Breast epithelium (tissue), 4 donors: ENCODE measurements at regions not wholly inside any gene's neighbourhood (a gene's known extent, or its start where the extent isn't known, plus 50 kb on each side); places are given as distances from the start of the nearest gene placed in this dataset.

Experiments
- DNase-seq, 2 donors: peaks; one replicate each; pipeline ENCODE4 v3.0.0-alpha.2; 2019; ENCODE audit warnings: low spot score in 2 of 2
- H3K27ac ChIP-seq, 2 donors: fragments of 200-600 bp; sonication (generic) in 1 of 2; one replicate each; pipeline ENCODE4 v1.5.1; 2016 to 2019; ENCODE audit warnings: mild to moderate bottlenecking in 1 of 2
- H3K27me3 ChIP-seq, 2 donors: fragments of 200-600 bp; sonication (generic) in 1 of 2; one replicate each; pipeline versions ENCODE4 v1.5.1 to v1.6.0; 2017 to 2019; ENCODE audit warnings: control low read depth in 1 of 2, mild to moderate bottlenecking in 1 of 2
- H3K36me3 ChIP-seq: fragments of 200-600 bp; one replicate; pipeline ENCODE4 v1.5.1; 2019
- H3K4me1 ChIP-seq, 2 donors: fragments of 200-600 bp; sonication (generic); one replicate each; pipeline ENCODE4 v1.5.1; 2016 to 2019; ENCODE audit warnings: control low read depth in 1 of 2
- H3K4me3 ChIP-seq, 3 donors: fragments of 200-600 bp; sonication (generic); 1 replicate in 2 of 3; 2 replicates in 1 of 3; pipeline ENCODE4 v1.5.1; 2016 to 2019; ENCODE audit warnings: mild to moderate bottlenecking in 3 of 3, moderate library complexity in 2 of 3
- H3K9me3 ChIP-seq, 2 donors: fragments of 200-600 bp; sonication (generic) in 1 of 2; one replicate each; pipeline ENCODE4 v1.5.1; 2016 to 2019; ENCODE audit warnings: control low read depth in 1 of 2
- CTCF ChIP-seq, 3 donors: fragments of 450-650 bp; IDR thresholded peaks; one replicate each; pipeline ENCODE4 v1.5.1; 2016 to 2017; ENCODE audit warnings: antibody characterized with exemption in 3 of 3, mild to moderate bottlenecking in 3 of 3, moderate library complexity in 3 of 3
- POLR2A ChIP-seq: fragments of 450-650 bp; IDR thresholded peaks from one replicate; pipeline ENCODE4 v1.6.1; 2016; ENCODE audit warnings: antibody characterized with exemption, mild to moderate bottlenecking, moderate library complexity
- POLR2AphosphoS5 ChIP-seq, 3 donors: sonication (generic); formaldehyde crosslinking; IDR thresholded peaks; one replicate each; pipeline ENCODE4 v1.6.1; 2017; ENCODE audit warnings: antibody characterized with exemption in 3 of 3
- intact Hi-C: fragments of 100-400 bp; cut with DNase I; formaldehyde crosslinking; loops from one replicate; pipeline ENCODE4 v1.15.1; 2023; ENCODE audit warnings: low total_unique reads

DNA sequence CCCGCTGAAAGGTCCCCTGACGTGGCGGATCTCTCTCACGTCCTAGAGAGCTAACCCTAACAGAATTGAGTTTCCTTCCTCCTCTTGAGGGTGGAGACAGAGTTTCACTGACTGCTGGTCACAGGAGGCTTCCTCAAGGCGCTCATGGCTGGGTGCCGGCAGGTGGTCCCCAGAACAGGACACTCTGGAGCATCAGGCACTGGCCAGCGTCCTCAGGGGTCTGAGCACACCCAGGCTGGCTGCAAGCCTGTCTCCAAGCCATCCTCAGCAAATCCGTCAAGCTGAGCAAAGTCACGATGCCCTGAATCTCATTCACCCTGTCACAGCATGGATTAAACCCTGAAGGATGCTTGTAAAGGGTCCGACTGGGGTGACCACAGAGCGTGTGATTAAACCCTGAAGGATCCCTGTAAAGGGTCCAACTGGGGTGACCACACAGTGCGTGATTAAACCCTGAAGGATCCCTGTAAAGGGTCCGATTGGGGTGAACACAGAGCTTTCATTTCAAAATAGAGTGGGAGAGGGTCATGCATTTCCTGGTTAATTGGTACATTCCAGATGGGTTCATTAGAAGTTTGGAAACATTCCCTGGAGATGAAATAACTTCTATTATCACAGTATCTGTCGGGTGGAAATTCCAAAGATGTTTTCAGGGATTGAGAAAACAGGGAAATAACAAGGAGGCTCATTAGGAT, 473.0 kb downstream of the BRD1 start:
- no peak for TF ChIP-seq CTCF (IDR thresholded peaks at IDR 0.05)
- TF ChIP-seq POLR2A: no peak
- no peak for TF ChIP-seq POLR2AphosphoS5 (IDR thresholded peaks at IDR 0.05)

DNA sequence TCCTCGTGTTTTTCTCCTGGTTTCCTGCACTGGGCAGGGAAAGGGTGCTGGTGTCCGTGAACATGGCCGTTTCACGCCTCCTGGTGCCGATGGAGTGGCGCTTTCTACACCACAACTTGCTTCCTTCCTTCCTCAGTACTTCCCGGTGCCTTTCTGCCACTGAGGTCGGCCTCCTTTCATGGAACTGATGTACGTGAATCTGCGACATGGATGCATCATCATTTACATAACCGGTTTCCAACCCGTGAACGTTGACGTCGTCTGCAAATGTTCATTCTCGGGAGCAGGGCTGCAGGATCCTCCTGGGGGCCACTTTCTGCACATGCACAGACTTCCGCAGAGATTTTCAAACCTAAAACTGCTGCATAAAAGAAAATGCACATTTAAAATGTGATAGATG, 474.4 kb downstream of the BRD1 start:
- no peak for TF ChIP-seq CTCF (IDR thresholded peaks at IDR 0.05)
- no peak for TF ChIP-seq POLR2A
- no peak for TF ChIP-seq POLR2AphosphoS5 (IDR thresholded peaks at IDR 0.05)
- peaks cover 0 to 60% of the 10 kb centered on the region in 2 donors for H3K27me3 ChIP-seq

More for the DNA sequence above, 473.0 kb downstream of the BRD1 start:
- Histone ChIP-seq H3K36me3 (no peaks in the 10 kb centered on the region), H3K27ac (no peak overlapping the region), H3K4me1 (no peaks in the 10 kb centered on the region), H3K27me3 (peaks cover 0 to 65% of the 10 kb centered on the region in 2 donors), H3K9me3 (no peaks in the 10 kb centered on the region), H3K4me3 (no peak overlapping the region)
- DNase-seq: no peak
- intact Hi-C loops: no loop called here

GRCh38 chr22:49352361-49353169, 475.1 kb downstream of the BRD1 start:
- intact Hi-C loops: no loop called here
- Histone ChIP-seq H3K36me3 (no peaks in the 10 kb centered on the region), H3K4me3 (no peak overlapping the region), H3K27ac (no peak overlapping the region), H3K4me1 (no peaks in the 10 kb centered on the region), H3K9me3 (no peaks in the 10 kb centered on the region), H3K27me3 (peaks cover 0 to 57% of the 10 kb centered on the region in 2 donors)
- peak in 1 of 2 donors; percentile 37 for DNase-seq
- TF ChIP-seq POLR2A (no peak), POLR2AphosphoS5 (IDR thresholded peaks at IDR 0.05) (no peak), CTCF (IDR thresholded peaks at IDR 0.05) (no peak)

More for the DNA sequence above, 474.4 kb downstream of the BRD1 start:
- intact Hi-C loops: no loop called here
- Histone ChIP-seq H3K27ac (no peak overlapping the region), H3K36me3 (no peaks in the 10 kb centered on the region), H3K9me3 (no peaks in the 10 kb centered on the region), H3K4me1 (no peaks in the 10 kb centered on the region), H3K4me3 (no peak overlapping the region)
- no peak for DNase-seq

GRCh38 chr22:49351761-49352227, 475.9 kb downstream of the BRD1 start:
- TF ChIP-seq POLR2A (no peak), POLR2AphosphoS5 (IDR thresholded peaks at IDR 0.05) (no peak), CTCF (IDR thresholded peaks at IDR 0.05) (no peak)
- peak in 1 of 2 donors; percentile 48 for DNase-seq

More at GRCh38 chr22:49351761-49352227, 475.9 kb downstream of the BRD1 start:
- H3K9me3 ChIP-seq: no peaks in the 10 kb centered on the region
- intact Hi-C loops: no loop called here
- no peak overlapping the region for H3K27ac ChIP-seq
- H3K4me1 ChIP-seq: no peaks in the 10 kb centered on the region
- H3K4me3 ChIP-seq: no peak overlapping the region
- H3K36me3 ChIP-seq: no peaks in the 10 kb centered on the region
- H3K27me3 ChIP-seq: peaks cover 0 to 54% of the 10 kb centered on the region in 2 donors
